Activated CD4-positive, alpha-beta memory T cell treated with anti-CD3 and anti-CD28 coated beads, Interleukin-2, amount 10 ng/mL, durations not matched to agents 7 days and 5 days (primary cell): ENCODE measurements at regions not wholly inside any gene's neighbourhood (a gene's known extent, or its start where the extent isn't known, plus 50 kb on each side); places are given as distances from the start of the nearest gene placed in this dataset.
"Not testable (repeated sequence)": the region's sequence is repeated elsewhere in the genome, so short reads cannot be mapped to it uniquely, and the experiment has no call there.

Experiments
- CTCF ChIA-PET: fragments of 350-600 bp; sonication (Branson Sonifier 250); formaldehyde crosslinking; loops from one replicate; lab custom pipeline; 2021; ENCODE audit warnings: antibody characterized with exemption, inconsistent platforms; lab: Charles Lee
- POLR2A ChIA-PET: fragments of 350-600 bp; sonication (Branson Sonifier 250); formaldehyde crosslinking; loops from one replicate; lab custom pipeline; 2021; ENCODE audit warnings: antibody characterized with exemption; lab: Charles Lee
- DNase-seq: peaks from one replicate; pipeline ENCODE4 v3.0.0-alpha.2; 2020
- H3K27ac Mint-ChIP-seq: one replicate; pipeline ENCODE4 v1.8.0; 2021; ENCODE audit warnings: mild to moderate bottlenecking, mixed read lengths
- H3K27me3 Mint-ChIP-seq: one replicate; pipeline ENCODE4 v1.8.0; 2021; ENCODE audit warnings: mixed read lengths
- H3K36me3 Mint-ChIP-seq: one replicate; pipeline ENCODE4 v1.8.0; 2021; ENCODE audit warnings: low read depth, mixed read lengths
- H3K4me1 Mint-ChIP-seq: one replicate; pipeline ENCODE4 v1.8.0; 2021; ENCODE audit warnings: mixed read lengths
- H3K4me3 Mint-ChIP-seq: one replicate; pipeline ENCODE4 v1.8.0; 2021; ENCODE audit warnings: mild to moderate bottlenecking, mixed read lengths
- H3K9me3 Mint-ChIP-seq: one replicate; pipeline ENCODE4 v1.8.0; 2021; ENCODE audit warnings: mixed read lengths

DNA sequence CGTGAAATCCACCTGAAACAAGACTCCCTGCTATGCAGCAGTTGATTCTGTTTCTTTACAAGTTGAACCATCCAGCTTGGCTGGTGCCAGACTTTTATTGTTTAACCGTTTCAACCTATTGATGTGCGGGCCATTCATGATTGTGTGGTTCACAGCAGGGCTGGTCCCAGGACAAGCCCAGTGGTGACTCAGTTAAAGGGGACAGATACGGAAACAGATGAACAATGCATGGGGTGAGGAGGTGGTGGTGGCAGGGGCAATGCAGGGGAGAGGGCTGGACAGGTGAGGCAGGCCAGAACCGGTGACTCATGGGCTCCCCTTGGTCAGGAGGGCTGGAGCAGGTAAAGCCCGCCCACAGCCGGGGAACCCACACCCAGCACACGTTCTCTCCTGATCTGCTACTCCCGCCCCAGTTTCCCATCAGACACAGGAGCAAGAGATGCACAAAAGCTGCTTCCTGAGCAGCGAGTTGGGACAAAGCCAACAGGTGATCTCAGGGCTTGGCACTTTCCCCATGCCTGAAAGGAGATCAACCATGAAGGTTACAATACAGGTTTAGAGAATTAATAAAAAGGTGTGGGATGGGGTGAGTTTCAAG, 232.2 kb downstream of the LY86 start:
- H3K27me3 Mint-ChIP-seq, result peaks cover 30% of the 10 kb centered on the region
- H3K27ac Mint-ChIP-seq, result no peak overlapping the region
- no peak overlapping the region for H3K4me3 Mint-ChIP-seq
- peaks cover 16% of the 10 kb centered on the region for H3K4me1 Mint-ChIP-seq
- no peak for DNase-seq
- CTCF ChIA-PET, result interaction anchor here (0.6 to 1.0 kb wide), 2 partner anchors 62 to 357 kb away, joined by 3 read pairs; no protein-coding TSS in a partner anchor
- no peaks in the 10 kb centered on the region for H3K9me3 Mint-ChIP-seq
- H3K36me3 Mint-ChIP-seq, result no peaks in the 10 kb centered on the region
- POLR2A ChIA-PET, result no interaction called here

- no peaks in the 10 kb centered on the region for H3K9me3 Mint-ChIP-seq
- ChIA-PET CTCF (no interaction called here), POLR2A (no interaction called here)
- no peak for DNase-seq
- no peaks in the 10 kb centered on the region for H3K36me3 Mint-ChIP-seq
- H3K27ac Mint-ChIP-seq, result no peak overlapping the region
- H3K27me3 Mint-ChIP-seq, result peaks cover 30% of the 10 kb centered on the region
- H3K4me1 Mint-ChIP-seq, result peaks cover 24% of the 10 kb centered on the region
- H3K4me3 Mint-ChIP-seq, result no peak overlapping the region
These were observed 233.2 kb downstream of the LY86 start for GRCh38 chr6:6821639-6822261.

- ChIA-PET POLR2A (no interaction called here), CTCF (interaction anchor here (1.4 kb wide), 1 partner anchor 14 kb away, joined by 3 read pairs; no protein-coding TSS in a partner anchor)
- no peaks in the 10 kb centered on the region for H3K36me3 Mint-ChIP-seq
- H3K9me3 Mint-ChIP-seq, result no peaks in the 10 kb centered on the region
- no peak for DNase-seq
- peaks cover 30% of the 10 kb centered on the region for H3K4me1 Mint-ChIP-seq
- peaks cover 28% of the 10 kb centered on the region for H3K27me3 Mint-ChIP-seq
- H3K4me3 Mint-ChIP-seq, result no peak overlapping the region
- H3K27ac Mint-ChIP-seq, result no peak overlapping the region
These were observed 234.5 kb downstream of the LY86 start for GRCh38 chr6:6823030-6823429.

DNA sequence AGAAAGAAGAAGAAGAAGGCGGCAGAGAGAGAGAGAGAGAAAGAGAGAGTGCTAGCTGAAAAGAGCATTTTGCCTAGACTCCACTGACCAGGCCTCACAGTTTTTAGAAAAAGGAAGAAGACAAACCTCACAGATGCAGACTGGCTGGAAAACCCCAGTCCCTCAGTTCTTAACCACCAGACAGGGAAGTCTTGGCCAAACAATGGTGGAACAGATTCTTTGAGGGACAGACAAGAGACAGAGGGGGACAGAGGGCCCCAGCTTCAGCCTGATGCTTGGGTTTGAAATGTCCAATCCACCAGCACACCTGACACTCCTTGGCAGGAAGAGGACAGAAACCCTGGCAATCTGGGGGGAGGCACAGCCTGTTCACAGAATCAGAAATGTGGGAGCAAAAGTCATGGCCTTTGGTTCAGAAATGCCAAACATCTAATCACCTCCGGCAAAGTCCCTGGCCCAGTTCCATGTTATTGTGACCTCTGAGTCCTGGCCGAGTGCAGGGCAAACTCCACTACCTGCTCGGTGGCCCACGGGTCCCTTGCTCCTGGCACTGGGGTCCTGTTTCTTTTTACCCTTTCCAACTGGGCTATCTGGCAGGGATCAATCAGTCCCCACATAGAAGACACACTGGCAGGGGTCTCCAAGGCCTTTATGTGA, 235.2 kb downstream of the LY86 start:
- Mint-ChIP-seq H3K36me3 (no peaks in the 10 kb centered on the region), H3K27me3 (peaks cover 28% of the 10 kb centered on the region), H3K9me3 (no peaks in the 10 kb centered on the region), H3K27ac (no peak overlapping the region), H3K4me1 (peaks cover 30% of the 10 kb centered on the region), H3K4me3 (no peak overlapping the region)
- ChIA-PET POLR2A (no interaction called here), CTCF (interaction anchor here (1.4 kb wide), 1 partner anchor 15 kb away, joined by 3 read pairs; no protein-coding TSS in a partner anchor)
- no peak for DNase-seq

- Mint-ChIP-seq H3K9me3 (no peaks in the 10 kb centered on the region), H3K4me3 (no peak overlapping the region), H3K36me3 (no peaks in the 10 kb centered on the region), H3K27me3 (peaks cover 27% of the 10 kb centered on the region), H3K27ac (no peak overlapping the region), H3K4me1 (peaks cover 30% of the 10 kb centered on the region)
- ChIA-PET CTCF (interaction anchor here (1.2 to 1.4 kb wide), 2 partner anchors 15 to 128 kb away, joined by 3 read pairs; no protein-coding TSS in a partner anchor), POLR2A (no interaction called here)
- no peak for DNase-seq
These were observed 235.9 kb downstream of the LY86 start for GRCh38 chr6:6824381-6824780.

DNA sequence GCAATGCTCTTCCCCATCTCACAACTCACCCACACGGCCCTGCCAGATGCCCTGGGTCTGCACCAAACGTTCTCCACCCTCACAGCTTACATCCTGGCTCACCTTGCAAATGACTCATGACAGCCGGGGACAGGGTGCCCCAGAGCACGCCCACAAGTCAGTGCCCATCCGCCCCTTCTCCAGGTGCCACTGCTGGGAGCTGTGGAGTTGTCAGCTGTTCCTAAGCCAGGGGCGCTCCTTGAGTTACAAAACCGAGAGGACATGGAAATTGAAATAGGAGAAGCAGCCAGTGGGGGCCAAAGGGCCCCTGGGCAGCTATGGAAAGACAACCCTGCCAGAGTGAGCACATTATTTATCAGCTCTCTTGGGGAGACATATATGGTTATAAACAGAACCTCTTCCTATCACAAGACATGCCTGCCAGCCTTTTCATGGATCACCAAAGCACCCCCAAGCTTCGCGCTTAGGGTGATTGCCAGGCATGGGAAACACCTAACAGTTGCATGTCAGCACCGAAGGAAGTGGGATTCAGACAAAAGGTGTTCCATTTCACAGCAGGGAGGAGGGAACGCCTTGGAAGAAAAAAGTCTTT, 236.8 kb downstream of the LY86 start:
- peaks cover 27% of the 10 kb centered on the region for H3K27me3 Mint-ChIP-seq
- ChIA-PET POLR2A (interaction anchor here (0.6 kb wide), 1 partner anchor 1168 kb away, joined by 4 read pairs; no protein-coding TSS in a partner anchor), CTCF (interaction anchor here (1.2 kb wide), 1 partner anchor 129 kb away, joined by 3 read pairs; no protein-coding TSS in a partner anchor)
- peaks cover 30% of the 10 kb centered on the region for H3K4me1 Mint-ChIP-seq
- H3K36me3 Mint-ChIP-seq, result no peaks in the 10 kb centered on the region
- DNase-seq, result no peak
- H3K9me3 Mint-ChIP-seq, result no peaks in the 10 kb centered on the region
- H3K27ac Mint-ChIP-seq, result no peak overlapping the region
- no peak overlapping the region for H3K4me3 Mint-ChIP-seq

DNA sequence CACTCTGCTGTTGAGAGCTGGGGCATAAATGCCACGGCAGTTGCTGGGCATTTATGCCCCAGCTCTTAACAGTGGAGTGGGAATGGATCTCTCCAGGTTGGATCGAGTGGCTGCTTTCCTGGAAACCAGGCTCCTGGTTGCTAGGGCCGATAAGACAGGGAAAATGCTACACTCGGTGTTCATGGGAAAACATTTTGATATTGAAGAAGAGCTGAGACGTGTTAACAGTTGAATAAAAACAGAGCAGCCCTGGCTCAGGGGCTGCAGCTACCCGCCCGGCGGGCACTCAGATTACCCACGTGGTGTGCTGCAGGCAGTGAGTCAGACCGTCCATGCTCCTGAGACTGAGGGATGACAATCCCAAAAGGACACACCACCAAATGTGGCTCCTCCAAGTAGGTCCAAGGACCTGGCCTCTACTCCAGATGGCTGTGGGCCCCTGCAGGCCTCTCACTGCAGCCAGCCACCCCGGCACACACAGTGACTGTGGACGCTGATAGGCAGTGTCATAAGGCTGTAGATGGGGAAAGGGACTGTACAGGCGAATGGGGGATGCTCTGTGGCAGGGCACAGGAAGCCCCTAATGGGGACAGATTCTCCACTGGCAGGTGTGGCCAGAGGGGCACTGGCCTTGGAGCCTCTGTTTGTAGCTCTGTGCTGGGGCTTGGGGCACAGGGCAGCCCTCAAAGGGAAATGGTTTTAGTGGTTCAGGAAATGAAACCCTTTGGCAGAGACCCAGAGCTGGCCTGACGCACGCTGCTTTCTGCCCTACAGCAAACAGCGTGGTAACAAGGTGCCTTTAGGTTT, 237.8 kb downstream of the LY86 start:
- H3K4me1 Mint-ChIP-seq, result peaks cover 30% of the 10 kb centered on the region
- no peaks in the 10 kb centered on the region for H3K36me3 Mint-ChIP-seq
- H3K9me3 Mint-ChIP-seq, result no peaks in the 10 kb centered on the region
- no peak overlapping the region for H3K4me3 Mint-ChIP-seq
- peak; percentile 48 for DNase-seq
- ChIA-PET CTCF (interaction anchor here (0.8 kb wide), 1 partner anchor 22 kb away, joined by 3 read pairs; no protein-coding TSS in a partner anchor), POLR2A (no interaction called here)
- H3K27me3 Mint-ChIP-seq, result peaks cover 32% of the 10 kb centered on the region
- H3K27ac Mint-ChIP-seq, result no peak overlapping the region

- no peak for DNase-seq
- no peaks in the 10 kb centered on the region for H3K36me3 Mint-ChIP-seq
- H3K27ac Mint-ChIP-seq, result no peak overlapping the region
- H3K4me1 Mint-ChIP-seq, result peaks cover 30% of the 10 kb centered on the region
- peaks cover 33% of the 10 kb centered on the region for H3K27me3 Mint-ChIP-seq
- POLR2A ChIA-PET, result no interaction called here
- CTCF ChIA-PET, result interaction anchor here (0.8 kb wide), 1 partner anchor 23 kb away, joined by 3 read pairs; no protein-coding TSS in a partner anchor
- no peaks in the 10 kb centered on the region for H3K9me3 Mint-ChIP-seq
- H3K4me3 Mint-ChIP-seq, result no peak overlapping the region
These were observed 238.4 kb downstream of the LY86 start for GRCh38 chr6:6826961-6827360.

DNA sequence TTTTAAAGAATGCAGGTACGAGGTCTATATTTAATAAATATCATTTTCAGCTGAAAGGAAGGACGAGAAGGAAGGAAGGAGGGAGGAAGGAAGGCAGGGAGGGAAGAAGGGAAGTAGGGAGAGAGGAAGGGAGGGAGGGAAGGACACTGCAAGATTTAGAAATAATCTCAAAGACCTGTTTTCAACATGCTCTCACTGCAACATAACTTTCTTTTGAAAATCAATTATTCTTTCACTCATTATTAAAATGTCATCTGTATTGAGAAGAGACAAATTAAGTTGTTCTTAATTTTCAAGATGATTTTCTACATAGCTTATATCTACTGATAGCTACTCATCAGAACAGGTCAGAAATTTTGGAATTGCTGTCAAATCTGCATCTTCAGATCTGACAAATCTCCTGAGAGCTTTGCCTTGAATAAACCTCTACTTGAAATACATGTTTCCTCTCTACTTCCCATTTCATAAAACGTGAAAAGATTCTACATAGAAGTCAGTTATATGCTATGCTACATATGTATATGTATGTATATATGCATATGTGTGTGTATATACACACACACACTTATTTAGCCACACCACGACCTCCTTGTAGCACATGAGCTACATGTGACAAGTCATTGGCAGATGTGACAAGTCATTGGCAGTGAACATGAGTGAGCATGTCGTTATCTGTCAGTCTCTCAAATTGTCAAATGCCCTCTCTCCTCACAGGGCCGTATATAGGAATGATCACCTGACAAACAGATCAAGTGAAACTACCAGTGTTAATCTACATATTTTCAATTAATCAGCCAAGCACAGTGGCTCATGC, 241.6 kb downstream of the LY86 start:
- Mint-ChIP-seq H3K36me3 (no peaks in the 10 kb centered on the region), H3K27me3 (peaks cover 39% of the 10 kb centered on the region), H3K27ac (no peak overlapping the region), H3K4me3 (no peak overlapping the region), H3K4me1 (peaks cover 21% of the 10 kb centered on the region), H3K9me3 (no peaks in the 10 kb centered on the region)
- POLR2A ChIA-PET, result no interaction called here
- no peak for DNase-seq
- CTCF ChIA-PET, result interaction anchor here (0.9 kb wide), 1 partner anchor 27 kb away, joined by 3 read pairs; no protein-coding TSS in a partner anchor

DNA sequence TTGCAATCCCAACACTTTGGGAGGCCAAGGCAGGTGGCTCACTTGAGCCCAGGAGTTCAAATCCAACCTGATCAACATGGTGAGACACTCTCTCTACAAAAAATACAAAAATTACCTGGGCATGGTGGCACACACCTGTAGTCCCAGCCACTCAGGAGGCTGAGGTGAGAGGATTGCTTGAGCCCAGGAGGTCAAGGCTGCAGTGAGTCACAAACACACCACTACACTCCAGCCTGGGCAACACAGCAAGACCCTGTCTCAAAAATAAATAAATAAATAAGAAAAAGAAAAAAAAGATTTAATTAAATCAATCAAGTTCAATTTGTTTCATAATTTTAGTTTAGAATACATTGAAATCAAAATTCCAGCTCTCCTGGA, 242.2 kb downstream of the LY86 start:
- H3K27ac Mint-ChIP-seq, POLR2A ChIA-PET, H3K36me3 Mint-ChIP-seq, H3K4me3 Mint-ChIP-seq, DNase-seq, H3K9me3 Mint-ChIP-seq, CTCF ChIA-PET: not testable (repeated sequence)
- peaks cover 15% of the 10 kb centered on the region for H3K4me1 Mint-ChIP-seq
- peaks cover 36% of the 10 kb centered on the region for H3K27me3 Mint-ChIP-seq

DNA sequence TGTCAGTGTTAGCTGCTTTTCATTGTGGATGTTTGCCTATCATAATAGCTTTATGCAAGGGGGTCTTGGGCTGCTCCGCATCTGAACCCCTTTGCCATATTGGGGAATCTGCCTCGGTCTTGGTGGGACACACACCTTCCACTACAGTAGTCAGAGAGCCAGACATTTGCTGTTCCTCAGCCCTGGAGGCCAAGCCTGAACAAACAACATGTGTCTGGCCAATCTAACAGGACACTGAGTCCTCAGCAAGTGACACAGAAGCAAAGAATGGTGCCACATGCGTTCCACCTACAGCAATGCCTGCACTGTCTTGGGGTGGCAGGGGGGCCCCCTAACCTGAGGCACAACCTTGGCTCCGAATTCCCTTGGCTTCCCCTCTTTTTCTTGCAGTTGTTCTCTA, 243.9 kb downstream of the LY86 start:
- H3K9me3 Mint-ChIP-seq, result no peaks in the 10 kb centered on the region
- no peaks in the 10 kb centered on the region for H3K4me1 Mint-ChIP-seq
- no peak for DNase-seq
- H3K27me3 Mint-ChIP-seq, result peaks cover 50% of the 10 kb centered on the region
- H3K36me3 Mint-ChIP-seq, result no peaks in the 10 kb centered on the region
- ChIA-PET POLR2A (no interaction called here), CTCF (no interaction called here)
- H3K4me3 Mint-ChIP-seq, result no peak overlapping the region
- H3K27ac Mint-ChIP-seq, result no peak overlapping the region
